ENCODE measurements at regions not wholly inside any gene's neighbourhood (a gene's known extent, or its start where the extent isn't known, plus 50 kb on each side); places are given as distances from the start of the nearest gene placed in this dataset.

- no peaks in the 10 kb centered on the region for H3K9me3 ChIP-seq (ENCODE audit: insufficient read depth, low read length)
- no peak overlapping the region for H3K4me3 ChIP-seq (ENCODE audit: insufficient read length, low read depth)
- H3K36me3 ChIP-seq (ENCODE audit: insufficient read depth, insufficient read length, low read length): no peaks in the 10 kb centered on the region
- H3K9ac ChIP-seq (ENCODE audit: insufficient read length, low read depth): no peak overlapping the region
- TF ChIP-seq YY1 (IDR thresholded peaks at IDR 0.05; ENCODE audit: insufficient read depth, insufficient read length): no peak
- no peak for TF ChIP-seq ZNF274 (IDR thresholded peaks at IDR 0.05; ENCODE audit: low read depth, low read length)
- TF ChIP-seq SUZ12 (IDR thresholded peaks at IDR 0.05; ENCODE audit: extremely low read depth, insufficient read depth, insufficient read length): no peak
- H3K27me3 ChIP-seq (ENCODE audit: insufficient read depth, insufficient read length): no peaks in the 10 kb centered on the region
- H3K4me1 ChIP-seq (ENCODE audit: insufficient read depth, insufficient read length): no peaks in the 10 kb centered on the region
- no peak for DNase-seq (ENCODE audit: low read depth, low spot score)
These were observed 309.5 kb downstream of the PIK3C3 start for GRCh38 chr18:42264497-42264896.

DNA sequence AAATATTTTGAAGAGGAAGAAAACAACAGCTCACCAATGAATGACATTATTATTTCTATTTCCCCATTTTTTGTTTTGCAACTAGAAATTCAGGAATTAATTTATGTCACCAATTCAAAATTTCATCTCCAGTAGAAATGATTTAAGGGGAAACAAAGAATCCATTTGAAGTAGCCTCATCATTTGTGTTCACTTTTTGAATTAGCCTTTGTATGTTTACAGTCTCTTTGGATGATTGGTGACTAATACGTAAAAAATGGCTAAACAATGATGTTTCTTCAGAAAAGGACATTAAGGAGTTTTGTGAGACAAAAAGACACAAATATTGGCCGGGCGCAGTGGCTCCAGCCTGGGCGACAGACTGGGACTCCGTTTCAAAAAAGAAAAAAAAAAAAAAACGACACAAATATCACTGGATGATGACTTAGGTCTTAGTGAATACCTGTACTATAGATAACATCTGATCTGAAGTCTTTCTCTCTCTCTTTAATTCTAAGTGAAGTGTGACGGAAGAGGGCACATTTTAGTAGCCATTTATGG is 313.2 kb downstream of the PIK3C3 start:
- no peak for DNase-seq (ENCODE audit: low read depth, low spot score)
- H3K9ac ChIP-seq (ENCODE audit: insufficient read length, low read depth): no peak overlapping the region
- no peak for TF ChIP-seq ZNF274 (IDR thresholded peaks at IDR 0.05; ENCODE audit: low read depth, low read length)
- TF ChIP-seq SUZ12 (IDR thresholded peaks at IDR 0.05; ENCODE audit: extremely low read depth, insufficient read depth, insufficient read length): no peak
- TF ChIP-seq YY1 (IDR thresholded peaks at IDR 0.05; ENCODE audit: insufficient read depth, insufficient read length): no peak
- H3K36me3 ChIP-seq (ENCODE audit: insufficient read depth, insufficient read length, low read length): no peaks in the 10 kb centered on the region
- H3K4me3 ChIP-seq (ENCODE audit: insufficient read length, low read depth): no peak overlapping the region
- no peaks in the 10 kb centered on the region for H3K4me1 ChIP-seq (ENCODE audit: insufficient read depth, insufficient read length)
- no peaks in the 10 kb centered on the region for H3K27me3 ChIP-seq (ENCODE audit: insufficient read depth, insufficient read length)
- H3K9me3 ChIP-seq (ENCODE audit: insufficient read depth, low read length): no peaks in the 10 kb centered on the region

DNA sequence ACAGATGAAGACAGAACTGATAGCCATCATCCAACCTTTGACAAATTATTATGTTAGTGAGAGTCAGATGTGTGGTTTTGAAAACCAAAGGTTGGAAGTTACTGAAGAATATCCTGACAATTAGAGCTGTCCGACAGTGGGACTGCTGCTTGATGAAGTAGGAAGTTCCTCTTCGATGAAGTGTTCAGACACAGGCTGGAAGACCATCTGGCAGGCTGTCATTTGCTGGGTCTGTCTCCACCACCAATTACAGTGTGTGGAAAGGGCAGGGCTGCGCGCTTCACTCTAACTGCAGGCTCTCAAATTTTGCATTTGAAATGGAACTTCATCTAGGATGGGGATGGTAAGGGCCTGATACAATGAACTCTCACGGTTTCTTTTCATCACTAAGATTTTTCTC is 313.8 kb downstream of the PIK3C3 start:
- Histone ChIP-seq H3K27me3 (ENCODE audit: insufficient read depth, insufficient read length) (no peaks in the 10 kb centered on the region), H3K9me3 (ENCODE audit: insufficient read depth, low read length) (no peaks in the 10 kb centered on the region), H3K9ac (ENCODE audit: insufficient read length, low read depth) (no peak overlapping the region), H3K4me1 (ENCODE audit: insufficient read depth, insufficient read length) (no peaks in the 10 kb centered on the region), H3K36me3 (ENCODE audit: insufficient read depth, insufficient read length, low read length) (no peaks in the 10 kb centered on the region), H3K4me3 (ENCODE audit: insufficient read length, low read depth) (no peak overlapping the region)
- TF ChIP-seq YY1 (IDR thresholded peaks at IDR 0.05; ENCODE audit: insufficient read depth, insufficient read length) (no peak), SUZ12 (IDR thresholded peaks at IDR 0.05; ENCODE audit: extremely low read depth, insufficient read depth, insufficient read length) (no peak), ZNF274 (IDR thresholded peaks at IDR 0.05; ENCODE audit: low read depth, low read length) (no peak)
- DNase-seq (ENCODE audit: low read depth, low spot score): no peak

- Histone ChIP-seq H3K4me3 (ENCODE audit: insufficient read length, low read depth) (no peak overlapping the region), H3K36me3 (ENCODE audit: insufficient read depth, insufficient read length, low read length) (no peaks in the 10 kb centered on the region), H3K27me3 (ENCODE audit: insufficient read depth, insufficient read length) (no peaks in the 10 kb centered on the region), H3K9me3 (ENCODE audit: insufficient read depth, low read length) (no peaks in the 10 kb centered on the region), H3K9ac (ENCODE audit: insufficient read length, low read depth) (no peak overlapping the region), H3K4me1 (ENCODE audit: insufficient read depth, insufficient read length) (peaks cover 2% of the 10 kb centered on the region)
- DNase-seq (ENCODE audit: low read depth, low spot score): no peak
- TF ChIP-seq ZNF274 (IDR thresholded peaks at IDR 0.05; ENCODE audit: low read depth, low read length) (no peak), YY1 (IDR thresholded peaks at IDR 0.05; ENCODE audit: insufficient read depth, insufficient read length) (no peak), SUZ12 (IDR thresholded peaks at IDR 0.05; ENCODE audit: extremely low read depth, insufficient read depth, insufficient read length) (no peak)
These were observed 316.8 kb downstream of the PIK3C3 start for GRCh38 chr18:42271647-42272414.

- TF ChIP-seq ZNF274 (IDR thresholded peaks at IDR 0.05; ENCODE audit: low read depth, low read length): no peak
- peaks cover 2% of the 10 kb centered on the region for H3K4me1 ChIP-seq (ENCODE audit: insufficient read depth, insufficient read length)
- H3K27me3 ChIP-seq (ENCODE audit: insufficient read depth, insufficient read length): no peaks in the 10 kb centered on the region
- H3K4me3 ChIP-seq (ENCODE audit: insufficient read length, low read depth): no peak overlapping the region
- H3K9me3 ChIP-seq (ENCODE audit: insufficient read depth, low read length): no peaks in the 10 kb centered on the region
- DNase-seq (ENCODE audit: low read depth, low spot score): peak; percentile 9
- no peaks in the 10 kb centered on the region for H3K36me3 ChIP-seq (ENCODE audit: insufficient read depth, insufficient read length, low read length)
- no peak overlapping the region for H3K9ac ChIP-seq (ENCODE audit: insufficient read length, low read depth)
These were observed 319.6 kb downstream of the PIK3C3 start for GRCh38 chr18:42274488-42275137.

DNA sequence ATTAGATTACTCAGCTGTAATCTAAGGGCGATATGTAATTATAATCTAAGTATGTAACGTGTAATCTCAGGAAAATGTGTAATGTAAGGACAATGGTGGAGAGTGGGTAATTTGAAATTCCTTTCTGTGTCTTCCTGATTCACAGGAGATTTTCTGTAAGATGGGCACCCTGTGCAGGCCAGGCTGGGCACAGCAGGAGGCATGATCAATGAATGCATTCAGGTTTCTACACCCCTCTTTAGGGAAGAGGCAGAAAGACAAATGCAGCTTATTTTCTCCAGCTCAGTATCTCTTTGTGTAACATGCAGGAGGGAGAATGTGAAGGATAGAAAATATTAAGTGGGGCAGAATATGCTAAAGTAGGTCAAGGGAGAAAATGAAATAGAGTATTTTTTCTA is 320.1 kb downstream of the PIK3C3 start:
- Histone ChIP-seq H3K9me3 (ENCODE audit: insufficient read depth, low read length) (no peaks in the 10 kb centered on the region), H3K36me3 (ENCODE audit: insufficient read depth, insufficient read length, low read length) (no peaks in the 10 kb centered on the region), H3K4me3 (ENCODE audit: insufficient read length, low read depth) (no peak overlapping the region), H3K4me1 (ENCODE audit: insufficient read depth, insufficient read length) (peaks cover 2% of the 10 kb centered on the region), H3K27me3 (ENCODE audit: insufficient read depth, insufficient read length) (no peaks in the 10 kb centered on the region), H3K9ac (ENCODE audit: insufficient read length, low read depth) (no peak overlapping the region)
- TF ChIP-seq SUZ12 (IDR thresholded peaks at IDR 0.05; ENCODE audit: extremely low read depth, insufficient read depth, insufficient read length) (no peak), YY1 (IDR thresholded peaks at IDR 0.05; ENCODE audit: insufficient read depth, insufficient read length) (no peak), ZNF274 (IDR thresholded peaks at IDR 0.05; ENCODE audit: low read depth, low read length) (no peak)
- DNase-seq (ENCODE audit: low read depth, low spot score): no peak

DNA sequence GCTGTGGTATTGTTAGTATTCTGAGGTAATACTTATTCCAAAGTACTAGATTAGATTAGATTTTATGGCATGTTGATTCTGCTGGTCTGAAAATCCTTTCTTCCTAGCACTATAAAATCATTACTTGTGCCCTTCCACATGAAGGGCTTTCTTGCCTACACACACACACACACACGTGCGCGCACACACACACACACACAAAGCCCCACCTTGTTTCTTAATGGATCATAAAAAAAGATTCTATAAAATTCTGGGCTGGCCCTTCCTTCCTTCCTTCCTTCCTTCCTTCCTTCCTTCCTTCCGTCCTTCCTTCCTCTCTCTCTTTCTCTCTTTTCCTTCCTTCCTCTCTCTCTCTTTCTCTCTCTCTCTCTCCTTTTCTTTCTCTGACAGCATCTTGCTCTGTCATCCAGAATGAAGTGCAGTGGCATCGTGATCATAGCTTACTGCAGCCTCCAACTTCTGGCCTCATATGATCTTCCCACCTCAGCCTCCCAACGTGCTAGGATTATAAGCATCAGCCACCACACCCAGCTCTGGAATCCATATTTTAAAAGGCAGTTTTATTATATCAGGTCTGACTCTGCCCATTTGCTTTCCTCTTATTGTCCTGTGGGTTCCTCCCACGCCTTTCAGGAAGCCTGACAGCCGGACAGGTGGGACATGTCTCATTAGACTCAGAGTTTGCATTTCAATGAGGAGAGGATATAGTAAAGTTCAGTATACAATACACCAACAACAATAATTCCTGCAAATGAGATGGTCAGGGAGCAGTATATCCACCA is 321.1 kb downstream of the PIK3C3 start:
- no peak for DNase-seq (ENCODE audit: low read depth, low spot score)
- H3K4me1 ChIP-seq (ENCODE audit: insufficient read depth, insufficient read length): peaks cover 2% of the 10 kb centered on the region
- TF ChIP-seq SUZ12 (IDR thresholded peaks at IDR 0.05; ENCODE audit: extremely low read depth, insufficient read depth, insufficient read length) (no peak), ZNF274 (IDR thresholded peaks at IDR 0.05; ENCODE audit: low read depth, low read length) (no peak), YY1 (IDR thresholded peaks at IDR 0.05; ENCODE audit: insufficient read depth, insufficient read length) (no peak)
- no peaks in the 10 kb centered on the region for H3K36me3 ChIP-seq (ENCODE audit: insufficient read depth, insufficient read length, low read length)
- H3K27me3 ChIP-seq (ENCODE audit: insufficient read depth, insufficient read length): no peaks in the 10 kb centered on the region
- H3K9me3 ChIP-seq (ENCODE audit: insufficient read depth, low read length): no peaks in the 10 kb centered on the region
- H3K9ac ChIP-seq (ENCODE audit: insufficient read length, low read depth): no peak overlapping the region
- H3K4me3 ChIP-seq (ENCODE audit: insufficient read length, low read depth): no peak overlapping the region

Data from NT2/D1 (cell line).